H1 (cell line): ENCODE measurements at regions not wholly inside any gene's neighbourhood (a gene's known extent, or its start where the extent isn't known, plus 50 kb on each side); places are given as distances from the start of the nearest gene placed in this dataset.

ENCODE experiments used
- ASH2L ChIP-seq: fragments of 200-600, 300-600 bp; sonication (generic); IDR thresholded peaks from one replicate; pipeline ENCODE4 v1.7.1; 2017; ENCODE audit warnings: low read length
- BACH1 ChIP-seq: IDR thresholded peaks from 2 replicates; pipeline ENCODE4 v1.6.1; 2012; ENCODE audit warnings: low read length, improper control_type of control experiment
- EZH2 ChIP-seq: fragments of 200-600 bp; sonication (generic); IDR thresholded peaks from 2 replicates; pipeline ENCODE4 v1.7.1; 2012; ENCODE audit warnings: low read depth, mild to moderate bottlenecking, moderate library complexity, low read length, inconsistent platforms; ENCODE audit not compliant: severe bottlenecking
- GTF2F1 ChIP-seq: IDR thresholded peaks from 2 replicates; pipeline ENCODE4 v1.6.1; 2012; ENCODE audit warnings: low read depth, low read length, improper control_type of control experiment, borderline replicate concordance
- POLR2A ChIP-seq, 2 experiments: IDR thresholded peaks; 1 replicate in 1 of 2; 2 replicates in 1 of 2; pipeline ENCODE4 v1.6.1; 2011; ENCODE audit warnings: low read depth in 2 of 2, low read length in 2 of 2, mild to moderate bottlenecking in 2 of 2; ENCODE audit errors: control extremely low read depth in 1 of 2
- RAD21 ChIP-seq, 2 experiments: IDR thresholded peaks in 1 of 2; conservative IDR thresholded peaks in 1 of 2; 2 replicates each; pipeline ENCODE4 v1.6.1; 2011; ENCODE audit warnings: low read depth in 2 of 2, low read length in 2 of 2, improper control_type of control experiment in 1 of 2, inconsistent platforms in 1 of 2, mild to moderate bottlenecking in 1 of 2, moderate library complexity in 1 of 2
- SAP30 ChIP-seq: fragments of 300-600 bp; sonication (generic); IDR thresholded peaks from 2 replicates; pipeline ENCODE4 v1.7.1; 2012; ENCODE audit warnings: low read length, moderate library complexity, mild to moderate bottlenecking, inconsistent platforms; ENCODE audit not compliant: insufficient read depth, insufficient replicate concordance
- SUZ12 ChIP-seq: fragments of 200-600 bp; sonication (generic); IDR thresholded peaks from 2 replicates; pipeline ENCODE4 v1.6.1; 2012; ENCODE audit warnings: mild to moderate bottlenecking, inconsistent platforms, low read length, moderate library complexity, mixed read lengths
- TF ChIP-seq, protein P1 (sequence below): IDR thresholded peaks from 2 replicates; pipeline ENCODE4 v1.6.1; 2011; ENCODE audit warnings: low read length, improper control_type of control experiment
- TF ChIP-seq, protein P2 (sequence below): IDR thresholded peaks from 2 replicates; pipeline ENCODE4 v1.6.1; 2011; ENCODE audit warnings: low read depth, mild to moderate bottlenecking, low read length; ENCODE audit not compliant: insufficient read depth

DNA sequence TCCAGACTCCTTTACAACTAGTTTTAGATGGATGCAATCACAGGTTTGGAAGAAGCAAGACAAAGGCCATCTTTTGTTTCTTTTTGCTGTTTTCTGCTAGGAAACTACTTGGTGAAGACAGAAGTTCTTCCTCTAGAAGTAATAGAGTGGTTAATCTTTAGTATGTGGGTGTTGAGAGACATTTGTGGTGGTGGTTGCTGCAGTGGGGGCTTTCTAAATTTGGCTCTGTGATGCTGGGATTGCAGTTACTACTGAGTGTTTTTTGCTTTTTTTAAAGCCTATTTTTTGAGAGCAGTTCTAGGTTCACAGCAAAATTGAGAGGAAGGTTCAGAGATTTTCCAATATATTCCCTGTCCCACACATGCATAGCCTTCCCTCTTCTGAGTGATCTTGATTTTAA is 120.0 kb downstream of the AASDHPPT start (continued):
- TF ChIP-seq RAD21 (IDR thresholded peaks at IDR 0.05 in 1 of 2, conservative IDR thresholded peaks at IDR 0.05 in 1 of 2; ENCODE audit: low read depth in 2 of 2, low read length in 2 of 2), result no peak
- TF ChIP-seq EZH2, result no peak
- TF ChIP-seq, protein P1, sequence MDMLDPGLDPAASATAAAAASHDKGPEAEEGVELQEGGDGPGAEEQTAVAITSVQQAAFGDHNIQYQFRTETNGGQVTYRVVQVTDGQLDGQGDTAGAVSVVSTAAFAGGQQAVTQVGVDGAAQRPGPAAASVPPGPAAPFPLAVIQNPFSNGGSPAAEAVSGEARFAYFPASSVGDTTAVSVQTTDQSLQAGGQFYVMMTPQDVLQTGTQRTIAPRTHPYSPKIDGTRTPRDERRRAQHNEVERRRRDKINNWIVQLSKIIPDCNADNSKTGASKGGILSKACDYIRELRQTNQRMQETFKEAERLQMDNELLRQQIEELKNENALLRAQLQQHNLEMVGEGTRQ, result no peak
- TF ChIP-seq SUZ12, result no peak
- TF ChIP-seq, protein P2, sequence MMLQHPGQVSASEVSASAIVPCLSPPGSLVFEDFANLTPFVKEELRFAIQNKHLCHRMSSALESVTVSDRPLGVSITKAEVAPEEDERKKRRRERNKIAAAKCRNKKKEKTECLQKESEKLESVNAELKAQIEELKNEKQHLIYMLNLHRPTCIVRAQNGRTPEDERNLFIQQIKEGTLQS, result no peak
- no peak for TF ChIP-seq BACH1
- TF ChIP-seq ASH2L, result no peak
- no peak for TF ChIP-seq SAP30
- no peak for TF ChIP-seq GTF2F1
- TF ChIP-seq POLR2A (IDR thresholded peaks at IDR 0.05; ENCODE audit: control extremely low read depth in 1 of 2, low read depth in 2 of 2, low read length in 2 of 2), result no peak
